ENCODE measurements at regions not wholly inside any gene's neighbourhood (a gene's known extent, or its start where the extent isn't known, plus 50 kb on each side); places are given as distances from the start of the nearest gene placed in this dataset.

GRCh38 chr4:60042231-60042652 is 1157.9 kb upstream of the ADGRL3 start:
- no peak for DNase-seq

DNA sequence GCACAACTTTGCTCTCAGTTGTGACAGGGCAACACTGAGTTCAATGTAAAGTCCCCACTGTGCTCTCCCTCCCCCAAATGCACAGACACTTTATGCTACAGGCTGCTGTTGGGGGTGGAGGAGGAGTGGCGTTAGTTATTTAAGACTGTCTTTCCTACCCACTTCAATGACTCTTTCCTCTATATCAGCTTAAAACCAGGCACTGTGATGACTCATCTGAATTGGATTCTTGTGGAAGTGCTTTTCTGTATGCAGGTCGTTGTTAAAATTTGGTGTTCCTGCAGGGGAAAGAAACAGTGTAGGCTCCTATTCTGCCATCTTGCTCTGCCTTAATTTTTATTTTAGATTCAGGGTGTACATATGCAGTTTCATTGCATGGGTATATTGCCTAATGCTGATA is 1157.2 kb upstream of the ADGRL3 start:
- no peak for DNase-seq

GRCh38 chr4:60078984-60079383 is 1121.1 kb upstream of the ADGRL3 start:
- DNase-seq: no peak

- DNase-seq: no peak
Observed at GRCh38 chr4:60081839-60082238, 1118.3 kb upstream of the ADGRL3 start.

GRCh38 chr4:60088807-60089486 is 1111.2 kb upstream of the ADGRL3 start:
- no peak for DNase-seq

DNA sequence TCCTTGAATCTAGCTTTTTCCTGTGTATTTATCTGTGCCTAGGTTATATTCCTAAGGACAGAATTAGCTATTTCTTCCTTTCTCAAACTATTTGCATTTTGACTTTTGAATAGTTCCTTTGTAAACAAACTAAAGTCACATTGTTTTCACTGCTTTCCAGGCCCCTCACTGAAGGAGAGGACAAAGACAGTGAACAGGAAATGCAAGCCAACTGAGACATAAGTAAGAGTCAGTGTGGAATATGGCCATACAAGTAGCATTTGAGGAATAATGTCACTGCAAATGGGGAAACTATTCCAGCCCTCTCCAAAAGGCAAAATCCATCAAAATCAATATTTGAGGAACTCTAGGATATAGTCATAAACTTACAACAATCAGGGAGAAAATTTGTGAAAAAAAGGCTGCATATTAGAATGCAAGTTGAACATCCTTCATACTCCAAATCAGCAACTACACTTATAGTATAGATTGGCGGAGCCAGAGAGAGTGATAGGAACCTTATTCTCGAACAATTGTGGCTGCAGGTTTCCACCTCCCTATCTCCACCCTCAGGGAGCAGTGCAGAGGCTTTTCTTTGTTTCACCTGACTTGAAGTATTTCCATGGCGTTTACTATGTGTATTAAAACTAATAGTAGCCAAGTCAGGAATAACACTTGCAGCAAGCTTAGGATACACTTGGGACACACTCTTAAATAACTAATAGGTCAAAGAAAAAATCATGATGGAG is 1110.4 kb upstream of the ADGRL3 start:
- DNase-seq: no peak

DNA sequence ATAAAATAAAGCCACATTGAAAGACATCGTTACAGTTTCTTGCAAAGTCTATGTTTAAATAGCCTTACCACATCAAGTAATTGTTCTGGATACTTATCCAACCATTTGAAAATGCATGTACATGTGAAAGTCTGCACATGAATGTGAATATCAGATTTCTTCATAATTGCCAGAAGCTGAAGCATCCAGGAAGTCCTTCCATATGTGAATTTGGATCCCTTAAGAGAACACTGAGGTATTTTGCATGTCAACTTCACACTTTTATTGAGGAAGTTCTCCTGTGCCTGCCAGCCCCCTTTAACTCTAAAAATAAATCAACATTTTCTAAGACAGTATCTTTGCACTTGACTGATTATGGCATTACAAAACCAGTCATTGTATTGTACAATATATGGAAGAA is 1103.5 kb upstream of the ADGRL3 start:
- no peak for DNase-seq

GRCh38 chr4:60116592-60116991 is 1083.5 kb upstream of the ADGRL3 start:
- DNase-seq: no peak

GRCh38 chr4:60117726-60118323 is 1082.3 kb upstream of the ADGRL3 start:
- DNase-seq: no peak

GRCh38 chr4:60122820-60123219 is 1077.3 kb upstream of the ADGRL3 start:
- DNase-seq: no peak

DNA sequence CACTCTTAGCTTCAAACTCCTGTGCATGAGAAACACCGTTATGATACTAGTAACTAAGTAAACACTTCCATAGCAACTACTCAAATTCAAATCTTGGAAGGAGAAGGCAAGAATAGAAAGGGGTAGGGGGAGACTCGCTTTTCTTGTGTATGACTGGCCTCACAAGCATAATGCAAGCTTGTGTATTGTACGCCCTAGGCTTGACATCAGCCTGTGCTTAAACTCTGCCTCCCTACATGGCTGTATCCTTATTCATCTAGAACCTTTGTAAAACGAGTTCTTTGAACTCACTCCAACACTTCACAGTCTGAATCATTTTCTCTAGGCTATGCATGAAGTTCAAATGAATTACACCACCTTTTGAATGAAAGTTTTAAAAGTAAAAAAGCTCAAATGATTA is 1071.2 kb upstream of the ADGRL3 start:
- DNase-seq: no peak

DNA sequence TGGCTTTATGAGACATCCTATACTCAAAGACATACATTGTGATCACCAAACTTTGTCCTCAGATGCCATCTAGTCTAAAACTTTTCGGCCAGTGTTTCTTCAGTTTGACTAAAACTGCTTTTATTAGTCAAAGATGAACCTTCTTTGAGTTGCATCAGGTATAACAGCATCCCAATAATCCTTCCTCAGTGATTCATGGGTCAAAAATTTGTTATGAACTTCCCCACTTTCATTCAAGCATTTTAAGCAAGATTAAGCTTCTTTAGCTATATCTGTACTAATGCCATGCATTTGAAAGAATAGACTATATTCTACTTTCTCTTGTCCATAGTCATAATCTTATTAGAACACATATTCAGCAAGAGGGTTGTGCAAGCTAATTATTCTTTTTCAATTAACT is 1070.4 kb upstream of the ADGRL3 start:
- DNase-seq: no peak

DNA sequence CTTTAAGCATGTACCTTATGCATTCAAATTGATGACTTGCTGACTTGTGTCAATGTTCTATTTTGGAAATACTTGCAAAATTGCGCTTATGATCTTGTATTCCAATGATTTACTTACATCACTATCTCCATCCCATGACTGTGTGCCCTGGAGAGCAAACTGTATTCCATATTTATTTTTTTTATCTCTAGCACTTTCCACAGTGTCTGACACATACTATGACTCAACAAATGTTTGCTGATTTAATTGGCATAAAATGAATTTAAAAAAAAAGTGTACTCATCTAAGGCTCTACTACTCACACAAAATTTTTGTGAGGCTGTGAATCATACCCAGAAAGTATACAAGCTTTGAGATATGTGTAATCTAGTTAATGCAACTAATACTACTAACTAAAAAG is 1066.8 kb upstream of the ADGRL3 start:
- no peak for DNase-seq

GRCh38 chr4:60134099-60134498 is 1066.0 kb upstream of the ADGRL3 start:
- DNase-seq: no peak

- no peak for DNase-seq
Observed at GRCh38 chr4:60155088-60155487, 1045.0 kb upstream of the ADGRL3 start.

GRCh38 chr4:60173103-60173502 is 1027.0 kb upstream of the ADGRL3 start:
- DNase-seq: no peak

DNA sequence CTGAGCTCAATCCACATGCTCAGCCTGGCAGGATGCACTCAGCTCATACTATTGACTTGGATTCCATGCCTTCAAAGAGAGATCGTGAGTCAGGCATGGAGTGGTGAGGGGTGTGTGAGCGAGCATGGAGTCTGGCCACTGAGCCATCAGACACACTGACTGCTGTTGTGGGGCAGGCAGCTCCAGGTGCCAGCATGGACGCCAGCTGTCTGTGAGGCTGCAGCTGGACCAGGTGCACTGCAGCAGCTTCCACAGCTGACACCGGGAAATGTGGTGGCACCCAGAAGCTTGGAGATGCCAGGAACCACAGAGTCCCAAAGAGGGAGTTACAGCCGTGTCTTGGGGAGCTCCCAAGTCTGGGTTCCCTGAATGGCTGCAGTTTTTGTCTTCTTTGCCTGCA is 1026.4 kb upstream of the ADGRL3 start:
- DNase-seq: no peak

DNA sequence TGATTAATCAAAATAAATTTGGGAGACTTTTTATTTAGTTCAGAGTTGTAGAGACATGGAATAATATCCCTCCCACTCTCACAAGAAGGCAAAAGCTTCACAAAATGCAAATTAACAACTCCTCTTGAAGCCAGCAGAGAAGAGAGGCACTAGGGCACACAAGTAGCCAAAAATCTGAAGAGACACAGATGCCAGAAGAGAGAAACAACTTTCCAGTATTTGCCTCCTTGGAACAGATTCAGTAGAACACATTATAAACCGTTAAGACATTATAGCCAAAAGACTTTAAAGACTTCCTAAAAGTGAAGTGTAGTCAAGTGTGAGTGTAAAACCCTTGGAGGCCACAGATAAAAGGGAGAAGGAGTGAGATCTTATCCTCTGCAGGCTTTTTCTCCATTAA is 1024.9 kb upstream of the ADGRL3 start:
- no peak for DNase-seq

DNA sequence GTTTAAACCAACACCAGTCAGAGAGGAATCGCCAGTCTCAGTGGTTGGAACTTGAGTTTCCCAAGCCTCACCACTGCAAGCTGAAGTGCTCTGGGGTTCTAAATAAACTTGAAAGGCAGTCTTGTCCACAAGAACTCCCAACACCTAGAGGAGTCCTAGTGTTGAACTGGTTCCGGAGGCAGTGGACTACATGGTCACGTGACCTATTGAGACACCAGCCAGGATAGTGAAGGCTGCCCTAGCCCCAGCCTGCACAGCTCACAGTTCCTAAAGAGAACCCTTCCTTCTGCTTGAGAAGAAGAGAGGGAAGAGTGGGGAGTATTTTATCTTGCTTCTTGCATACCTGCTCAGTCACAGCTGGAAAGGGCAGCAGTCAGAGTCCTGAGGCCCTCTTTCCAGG is 1012.7 kb upstream of the ADGRL3 start:
- no peak for DNase-seq

DNA sequence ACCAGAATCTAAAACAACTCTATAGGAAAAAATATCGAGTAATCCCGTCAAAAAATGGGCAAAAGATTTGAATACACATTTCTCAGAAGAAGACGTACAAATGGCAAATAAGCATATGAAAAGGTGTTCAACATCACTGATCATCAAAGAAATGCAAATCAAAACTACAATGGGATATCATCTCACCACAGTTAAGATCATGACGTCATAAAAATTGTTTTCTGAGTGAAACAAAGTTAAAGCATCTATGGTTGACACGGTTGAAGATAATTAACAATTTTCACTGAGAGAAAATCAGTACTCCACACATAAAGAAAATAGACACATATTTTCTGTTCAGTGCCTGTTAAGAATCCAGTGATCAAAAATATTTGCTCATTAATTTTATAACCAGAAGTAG is 1010.8 kb upstream of the ADGRL3 start:
- no peak for DNase-seq

DNA sequence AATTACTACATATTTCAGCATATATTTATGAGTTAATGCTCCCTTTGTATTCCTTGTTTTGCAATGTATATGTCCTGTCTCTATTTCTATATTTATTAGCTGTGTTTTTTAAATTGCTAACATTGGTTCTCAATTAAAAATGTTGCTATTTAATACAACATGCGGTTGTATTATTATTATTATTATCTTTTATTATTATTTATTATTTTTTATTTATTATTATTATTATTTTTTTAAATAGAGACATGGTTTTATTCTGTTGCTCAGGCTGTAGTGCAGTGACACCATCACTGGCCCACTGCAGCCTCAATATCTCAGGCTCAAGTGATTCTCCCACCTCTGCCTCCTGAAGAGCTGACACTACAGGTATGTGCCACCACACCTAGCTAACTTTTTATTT is 1005.9 kb upstream of the ADGRL3 start:
- no peak for DNase-seq

- no peak for DNase-seq
Observed at GRCh38 chr4:60195256-60195655, 1004.9 kb upstream of the ADGRL3 start.

DNA sequence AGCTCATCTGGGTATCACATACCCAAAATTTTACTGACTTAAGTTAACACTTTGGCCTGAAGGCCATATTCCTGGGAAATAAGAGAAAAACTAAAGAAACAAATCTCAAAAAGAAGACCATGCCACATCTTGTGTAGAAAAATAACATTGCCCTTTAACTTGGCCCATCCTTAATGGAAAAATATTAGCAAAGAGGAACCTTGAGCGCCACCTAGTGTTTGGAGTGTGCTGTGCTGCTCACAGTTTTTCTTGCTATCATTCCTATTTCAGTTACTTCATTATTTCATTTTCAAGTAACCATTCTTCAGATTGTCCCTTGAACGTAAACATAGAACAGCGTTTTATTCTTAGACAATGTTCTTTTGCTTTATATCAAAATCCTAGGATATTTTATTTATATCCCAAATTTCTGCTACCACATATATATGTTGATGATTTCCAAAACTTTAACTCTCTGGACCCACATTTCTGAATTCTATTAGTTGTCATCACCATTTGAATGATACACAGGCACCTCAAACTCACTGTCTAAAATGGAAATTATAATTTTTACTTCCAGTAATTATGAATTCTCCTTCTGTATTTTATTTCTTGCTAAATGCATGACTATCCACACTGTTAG is 999.0 kb upstream of the ADGRL3 start:
- DNase-seq: peak; percentile 49

DNA sequence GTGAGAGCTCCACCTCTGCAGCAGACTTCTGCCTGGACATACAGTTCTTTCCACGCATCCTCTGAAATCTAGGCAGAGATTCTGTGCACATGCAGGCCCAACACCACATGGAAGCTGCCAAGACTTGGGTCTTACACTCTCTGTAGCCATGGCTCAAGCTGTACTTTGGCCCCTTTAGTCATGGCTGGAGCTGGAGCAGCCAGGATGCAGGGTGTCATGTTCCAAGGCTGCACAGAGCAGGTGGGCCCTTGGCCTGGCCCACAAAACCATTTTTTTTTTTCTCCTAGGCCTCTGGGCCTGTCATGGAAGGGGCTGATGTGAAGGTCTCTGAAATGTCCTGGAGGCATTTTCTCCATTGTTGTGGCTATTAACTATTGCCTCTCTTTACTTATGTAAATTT is 990.5 kb upstream of the ADGRL3 start:
- DNase-seq: no peak
